PFSK-1 (cell line): ENCODE measurements at regions not wholly inside any gene's neighbourhood (a gene's known extent, or its start where the extent isn't known, plus 50 kb on each side); places are given as distances from the start of the nearest gene placed in this dataset.

Experiments used
- POLR2AphosphoS5 ChIP-seq: IDR thresholded peaks from 2 replicates; pipeline ENCODE4 v1.6.1; 2012; ENCODE audit warnings: low read depth, mild to moderate bottlenecking, control low read depth, low read length, moderate library complexity
- SIN3A ChIP-seq: IDR thresholded peaks from 2 replicates; pipeline ENCODE4 v1.6.1; 2012; ENCODE audit warnings: mild to moderate bottlenecking, low read length, moderate library complexity, borderline replicate concordance; ENCODE audit not compliant: insufficient read depth
- TAF1 ChIP-seq: IDR thresholded peaks from 2 replicates; pipeline ENCODE4 v1.6.1; 2012; ENCODE audit warnings: low read length, control low read depth, borderline replicate concordance; ENCODE audit not compliant: insufficient read depth
- TF ChIP-seq, protein P1 (sequence below), 2 experiments: IDR thresholded peaks; 2 replicates each; pipeline versions ENCODE4 v1.6.1 to v1.8.0; 2011 to 2012; ENCODE audit warnings: low read depth in 2 of 2, low read length in 2 of 2, control low read depth in 1 of 2, inconsistent platforms in 1 of 2, mild to moderate bottlenecking in 1 of 2, moderate library complexity in 1 of 2; ENCODE audit not compliant: insufficient read depth in 1 of 2

DNA sequence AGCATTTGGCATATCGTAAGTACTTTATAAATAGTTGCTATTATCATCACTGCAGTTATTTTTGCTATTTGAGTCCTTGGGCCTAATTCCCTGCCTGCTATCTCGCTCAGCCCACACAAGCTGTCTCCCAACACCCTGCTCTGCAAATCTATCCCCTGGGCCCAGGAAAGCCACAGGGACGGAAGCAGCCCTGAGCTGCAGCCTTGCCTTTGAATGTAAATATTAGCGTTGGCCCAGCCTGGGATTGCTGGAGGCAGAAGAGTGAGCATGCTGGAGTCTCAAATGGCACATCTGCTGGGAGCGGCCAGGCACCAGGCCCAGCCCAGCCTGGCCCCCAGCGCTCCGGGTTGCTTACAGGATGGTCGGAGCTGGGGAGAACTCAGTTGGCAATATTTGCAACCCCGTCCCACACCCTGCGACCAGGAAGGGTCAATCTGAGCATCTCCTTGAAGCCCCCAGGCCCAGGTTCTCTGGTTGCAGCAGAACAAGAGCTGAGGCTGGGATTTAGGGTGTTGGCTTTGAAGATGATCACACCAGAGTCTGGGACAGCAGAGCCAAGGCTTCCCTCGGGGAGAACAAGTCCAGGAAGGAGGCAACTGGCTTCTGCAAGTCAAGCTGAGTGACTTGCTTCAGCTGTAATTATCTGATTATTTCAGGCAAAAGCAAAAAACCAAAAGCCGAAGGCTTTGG is 529.6 kb downstream of the SHQ1 start:
- TF ChIP-seq SIN3A (no peak), POLR2AphosphoS5 (no peak), TAF1 (no peak)
- TF ChIP-seq, protein P1, sequence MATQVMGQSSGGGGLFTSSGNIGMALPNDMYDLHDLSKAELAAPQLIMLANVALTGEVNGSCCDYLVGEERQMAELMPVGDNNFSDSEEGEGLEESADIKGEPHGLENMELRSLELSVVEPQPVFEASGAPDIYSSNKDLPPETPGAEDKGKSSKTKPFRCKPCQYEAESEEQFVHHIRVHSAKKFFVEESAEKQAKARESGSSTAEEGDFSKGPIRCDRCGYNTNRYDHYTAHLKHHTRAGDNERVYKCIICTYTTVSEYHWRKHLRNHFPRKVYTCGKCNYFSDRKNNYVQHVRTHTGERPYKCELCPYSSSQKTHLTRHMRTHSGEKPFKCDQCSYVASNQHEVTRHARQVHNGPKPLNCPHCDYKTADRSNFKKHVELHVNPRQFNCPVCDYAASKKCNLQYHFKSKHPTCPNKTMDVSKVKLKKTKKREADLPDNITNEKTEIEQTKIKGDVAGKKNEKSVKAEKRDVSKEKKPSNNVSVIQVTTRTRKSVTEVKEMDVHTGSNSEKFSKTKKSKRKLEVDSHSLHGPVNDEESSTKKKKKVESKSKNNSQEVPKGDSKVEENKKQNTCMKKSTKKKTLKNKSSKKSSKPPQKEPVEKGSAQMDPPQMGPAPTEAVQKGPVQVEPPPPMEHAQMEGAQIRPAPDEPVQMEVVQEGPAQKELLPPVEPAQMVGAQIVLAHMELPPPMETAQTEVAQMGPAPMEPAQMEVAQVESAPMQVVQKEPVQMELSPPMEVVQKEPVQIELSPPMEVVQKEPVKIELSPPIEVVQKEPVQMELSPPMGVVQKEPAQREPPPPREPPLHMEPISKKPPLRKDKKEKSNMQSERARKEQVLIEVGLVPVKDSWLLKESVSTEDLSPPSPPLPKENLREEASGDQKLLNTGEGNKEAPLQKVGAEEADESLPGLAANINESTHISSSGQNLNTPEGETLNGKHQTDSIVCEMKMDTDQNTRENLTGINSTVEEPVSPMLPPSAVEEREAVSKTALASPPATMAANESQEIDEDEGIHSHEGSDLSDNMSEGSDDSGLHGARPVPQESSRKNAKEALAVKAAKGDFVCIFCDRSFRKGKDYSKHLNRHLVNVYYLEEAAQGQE (IDR thresholded peaks at IDR 0.05; ENCODE audit: insufficient read depth in 1 of 2, low read depth in 2 of 2, low read length in 2 of 2), result no peak
